Lower leg skin (tissue), 3 donors: ENCODE measurements at regions not wholly inside any gene's neighbourhood (a gene's known extent, or its start where the extent isn't known, plus 50 kb on each side); places are given as distances from the start of the nearest gene placed in this dataset.

Experiments
- POLR2A ChIP-seq, 2 donors: fragments of 450-650 bp; IDR thresholded peaks; one replicate each; pipeline ENCODE4 v1.6.1; 2016 to 2017; ENCODE audit warnings: antibody characterized with exemption in 2 of 2, mild to moderate bottlenecking in 1 of 2, moderate library complexity in 1 of 2
- TF ChIP-seq, protein P1 (sequence below), 3 donors: fragments of 450-650 bp; IDR thresholded peaks; one replicate each; pipeline ENCODE4 v1.5.1; 2016; ENCODE audit warnings: antibody characterized with exemption in 3 of 3, mild to moderate bottlenecking in 3 of 3, moderate library complexity in 2 of 3

DNA sequence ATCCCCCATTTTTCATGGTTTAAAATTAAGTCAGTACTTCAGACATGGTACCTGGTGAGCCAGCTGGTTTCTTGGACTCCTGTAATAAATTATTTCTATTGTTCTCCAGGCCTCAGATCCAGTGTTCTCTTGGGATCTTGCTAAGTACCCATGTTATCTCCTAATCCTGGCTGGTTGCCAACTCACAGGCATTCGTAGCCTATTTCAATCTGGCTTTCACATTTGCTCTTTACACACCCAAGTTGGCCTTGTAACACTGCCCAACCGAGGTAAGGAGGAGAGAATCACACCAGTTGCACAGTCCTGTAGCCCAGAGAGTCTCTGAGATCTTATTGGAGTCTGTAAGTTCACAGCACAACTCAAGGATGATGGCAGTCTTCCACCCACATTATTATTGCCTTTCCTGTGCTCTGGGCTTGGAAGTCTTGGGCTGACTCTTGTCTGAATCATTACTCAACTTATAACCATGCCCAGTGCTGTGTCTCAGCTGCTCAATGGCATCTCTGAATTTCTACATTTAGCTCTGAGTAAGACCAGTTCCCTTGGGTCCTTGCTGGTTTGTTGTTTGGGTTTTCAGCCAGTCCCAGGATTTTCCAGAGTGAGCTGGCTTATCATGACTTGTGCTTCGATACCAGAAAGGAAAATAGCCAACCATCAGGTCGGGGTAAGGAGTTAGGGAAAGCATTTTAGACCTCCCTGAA lies 76.6 kb upstream of the KLF12 start:
- TF ChIP-seq, protein P1, sequence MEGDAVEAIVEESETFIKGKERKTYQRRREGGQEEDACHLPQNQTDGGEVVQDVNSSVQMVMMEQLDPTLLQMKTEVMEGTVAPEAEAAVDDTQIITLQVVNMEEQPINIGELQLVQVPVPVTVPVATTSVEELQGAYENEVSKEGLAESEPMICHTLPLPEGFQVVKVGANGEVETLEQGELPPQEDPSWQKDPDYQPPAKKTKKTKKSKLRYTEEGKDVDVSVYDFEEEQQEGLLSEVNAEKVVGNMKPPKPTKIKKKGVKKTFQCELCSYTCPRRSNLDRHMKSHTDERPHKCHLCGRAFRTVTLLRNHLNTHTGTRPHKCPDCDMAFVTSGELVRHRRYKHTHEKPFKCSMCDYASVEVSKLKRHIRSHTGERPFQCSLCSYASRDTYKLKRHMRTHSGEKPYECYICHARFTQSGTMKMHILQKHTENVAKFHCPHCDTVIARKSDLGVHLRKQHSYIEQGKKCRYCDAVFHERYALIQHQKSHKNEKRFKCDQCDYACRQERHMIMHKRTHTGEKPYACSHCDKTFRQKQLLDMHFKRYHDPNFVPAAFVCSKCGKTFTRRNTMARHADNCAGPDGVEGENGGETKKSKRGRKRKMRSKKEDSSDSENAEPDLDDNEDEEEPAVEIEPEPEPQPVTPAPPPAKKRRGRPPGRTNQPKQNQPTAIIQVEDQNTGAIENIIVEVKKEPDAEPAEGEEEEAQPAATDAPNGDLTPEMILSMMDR (IDR thresholded peaks at IDR 0.05): no peak
- no peak for TF ChIP-seq POLR2A (IDR thresholded peaks at IDR 0.05)
